SHP77 (cell line): ENCODE measurements at regions not wholly inside any gene's neighbourhood (a gene's known extent, or its start where the extent isn't known, plus 50 kb on each side); places are given as distances from the start of the nearest gene placed in this dataset.
"Not testable (repeated sequence)": the region's sequence is repeated elsewhere in the genome, so short reads cannot be mapped to it uniquely, and the experiment has no call there.

Experiments used
- DNase-seq, 2 experiments: peaks; one replicate each; lab custom pipeline; 2025; lab: John Stamatoyannopoulos, UW

DNA sequence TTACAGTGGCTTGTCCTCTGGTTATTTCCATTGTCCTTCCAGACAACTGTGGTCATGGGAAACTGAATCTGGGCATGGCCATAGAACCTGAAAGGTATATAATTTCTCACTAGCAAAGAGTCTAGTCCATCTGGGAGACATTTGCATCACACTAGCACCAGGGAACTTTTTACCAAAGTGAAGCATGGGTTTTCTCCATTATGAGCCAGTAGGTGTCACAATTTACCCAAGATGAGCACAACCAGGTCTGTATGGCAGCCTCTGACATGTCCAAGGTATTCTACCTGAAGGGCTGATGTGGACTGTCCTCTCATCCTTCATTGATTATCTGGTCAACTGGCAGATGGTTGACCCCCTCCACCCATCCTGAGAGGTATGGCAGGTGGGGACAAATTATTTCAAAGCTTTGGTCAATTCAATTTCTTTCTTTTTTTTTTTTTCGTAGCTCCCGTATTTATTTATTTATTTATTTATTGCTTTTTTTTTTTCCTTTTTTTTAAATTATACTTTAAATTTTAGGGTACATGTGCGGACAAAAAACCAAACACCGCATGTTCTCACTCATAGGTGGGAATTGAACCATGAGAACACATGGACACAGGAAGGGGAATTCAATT lies 425.9 kb downstream of the TMEM135 start:
- DNase-seq = peak; percentile 24 to 34

DNA sequence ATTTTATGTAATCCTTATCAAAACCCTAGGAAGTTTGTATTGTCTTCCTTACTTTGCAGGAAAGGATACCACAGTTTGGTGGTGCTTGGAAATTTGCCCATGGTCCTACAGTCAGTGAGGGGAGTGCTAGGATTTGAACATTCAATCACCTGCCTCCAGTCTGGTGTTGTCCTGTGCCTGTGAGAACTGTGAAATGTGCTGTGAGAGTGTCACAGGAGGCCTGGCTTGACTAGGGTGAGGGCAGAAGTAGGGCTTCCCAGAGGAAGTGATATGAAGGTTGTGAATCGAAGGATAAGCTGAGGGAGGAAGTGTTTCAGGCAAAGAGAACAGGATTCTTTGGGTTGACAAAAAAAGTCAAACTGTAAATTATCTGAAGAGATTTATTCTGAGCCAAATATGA lies 424.4 kb downstream of the TMEM135 start:
- no peak for DNase-seq

GRCh38 chr11:87460842-87461637 lies 423.3 kb downstream of the TMEM135 start:
- no peak for DNase-seq

DNA sequence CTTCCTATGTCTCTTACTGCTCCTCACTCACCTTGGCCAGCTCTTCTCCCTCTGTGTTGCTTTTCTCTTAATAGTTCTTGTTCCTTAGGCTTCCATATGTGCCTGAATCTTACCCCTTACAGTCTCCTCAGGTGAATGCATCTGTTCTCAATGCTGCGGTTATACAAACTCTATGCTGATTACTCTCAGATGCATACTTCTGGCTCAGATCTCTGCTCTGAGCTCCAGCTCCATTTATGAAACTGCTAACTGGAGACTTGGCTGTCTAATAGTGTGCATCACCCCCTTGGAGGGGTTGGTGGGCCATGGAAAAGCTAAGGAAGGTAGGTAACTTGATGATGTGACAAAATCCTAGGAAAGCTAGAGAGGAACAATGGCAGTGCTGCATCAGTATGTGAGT lies 422.5 kb downstream of the TMEM135 start:
- DNase-seq = no peak

GRCh38 chr11:87459351-87459750 lies 421.6 kb downstream of the TMEM135 start:
- DNase-seq = no peak

- DNase-seq = no peak
Measured at GRCh38 chr11:87456499-87456898, 418.8 kb downstream of the TMEM135 start.

GRCh38 chr11:87455180-87455579 lies 417.4 kb downstream of the TMEM135 start:
- DNase-seq = no peak

DNA sequence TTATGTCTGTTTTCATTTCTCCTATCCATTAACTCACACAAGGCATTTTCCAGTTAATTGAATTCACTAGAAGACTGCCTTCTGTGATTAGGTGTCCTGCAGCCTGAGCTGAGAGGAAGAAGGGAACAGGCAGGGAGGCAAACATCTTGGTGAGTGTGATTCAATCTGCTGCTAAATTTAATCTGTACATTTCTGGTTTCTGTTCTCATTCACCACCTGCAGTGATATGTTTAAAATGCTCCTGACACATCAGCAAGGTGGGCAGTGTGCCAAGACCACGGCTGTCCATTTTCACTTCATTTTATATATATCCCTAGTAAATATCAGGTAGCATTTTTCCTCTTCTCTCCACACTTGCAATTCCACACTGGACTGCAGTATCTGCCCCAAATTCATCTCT lies 416.5 kb downstream of the TMEM135 start:
- DNase-seq = no peak

GRCh38 chr11:87453531-87454089 lies 415.9 kb downstream of the TMEM135 start:
- DNase-seq = no peak

- not testable (repeated sequence) for DNase-seq
Measured at GRCh38 chr11:87452025-87452424, 414.3 kb downstream of the TMEM135 start.

GRCh38 chr11:87451395-87451794 lies 413.7 kb downstream of the TMEM135 start:
- DNase-seq = no peak

GRCh38 chr11:87447606-87448005 lies 409.9 kb downstream of the TMEM135 start:
- DNase-seq = no peak

GRCh38 chr11:87444993-87445392 lies 407.3 kb downstream of the TMEM135 start:
- no peak for DNase-seq

DNA sequence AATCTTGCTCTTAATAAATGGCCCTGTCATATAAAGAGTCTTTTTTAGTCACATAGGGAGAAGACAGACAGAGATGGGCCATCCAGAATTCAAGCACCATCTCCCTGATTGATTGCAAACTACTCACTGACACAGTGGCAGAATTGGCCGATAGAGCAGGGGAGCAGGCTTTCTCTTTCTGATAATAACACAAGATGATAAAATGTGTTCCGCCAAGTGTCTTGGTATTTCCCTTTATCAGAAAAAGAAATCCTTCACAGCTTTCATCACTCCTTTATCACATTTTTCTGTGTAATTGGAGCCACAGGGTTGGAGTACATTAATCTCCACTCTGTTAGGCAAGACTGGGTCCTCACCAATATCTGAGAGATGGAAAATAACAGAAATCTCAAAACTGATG lies 406.0 kb downstream of the TMEM135 start:
- DNase-seq = no peak

- DNase-seq = no peak
Measured at GRCh38 chr11:87440076-87440770, 402.5 kb downstream of the TMEM135 start.

GRCh38 chr11:87438416-87438815 lies 400.7 kb downstream of the TMEM135 start:
- DNase-seq = no peak

- DNase-seq = no peak
Measured at GRCh38 chr11:87437844-87438223, 400.1 kb downstream of the TMEM135 start.

DNA sequence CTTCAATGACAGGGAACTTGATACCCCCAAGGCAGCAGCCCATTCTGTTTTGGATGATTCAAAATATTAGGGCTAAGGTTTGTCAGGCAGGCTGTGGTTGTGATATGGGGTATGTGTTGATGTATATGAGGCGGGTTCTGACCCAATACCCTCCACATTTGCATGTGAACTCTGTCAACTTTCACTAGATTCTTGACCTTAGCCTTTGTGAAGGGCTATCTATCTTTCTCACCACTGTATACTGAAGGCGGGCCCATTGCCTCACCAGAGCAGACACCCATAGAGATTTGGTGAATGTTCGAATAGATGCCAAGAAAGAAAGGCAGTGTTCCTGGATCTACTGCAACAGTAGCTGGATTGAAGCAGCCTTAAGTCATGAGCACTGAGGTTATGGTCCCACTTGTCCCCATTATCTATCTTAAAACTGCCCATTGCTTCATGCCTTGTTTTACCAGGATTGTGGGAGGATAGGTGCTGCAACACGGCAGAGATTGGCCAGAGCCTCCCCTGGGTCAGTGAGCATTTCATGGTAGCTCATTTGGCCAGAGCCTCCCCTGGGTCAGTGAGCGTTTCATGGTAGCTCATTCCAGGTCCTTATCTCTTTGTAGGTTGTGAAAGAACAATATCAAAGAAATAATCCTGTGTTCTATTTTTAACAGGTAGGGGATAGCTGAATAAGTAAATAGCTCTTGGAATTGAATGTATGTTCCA lies 399.6 kb downstream of the TMEM135 start:
- DNase-seq = no peak

GRCh38 chr11:87432022-87432421 lies 394.3 kb downstream of the TMEM135 start:
- DNase-seq = no peak

- no peak for DNase-seq
Measured at GRCh38 chr11:87431392-87431791, 393.7 kb downstream of the TMEM135 start.

DNA sequence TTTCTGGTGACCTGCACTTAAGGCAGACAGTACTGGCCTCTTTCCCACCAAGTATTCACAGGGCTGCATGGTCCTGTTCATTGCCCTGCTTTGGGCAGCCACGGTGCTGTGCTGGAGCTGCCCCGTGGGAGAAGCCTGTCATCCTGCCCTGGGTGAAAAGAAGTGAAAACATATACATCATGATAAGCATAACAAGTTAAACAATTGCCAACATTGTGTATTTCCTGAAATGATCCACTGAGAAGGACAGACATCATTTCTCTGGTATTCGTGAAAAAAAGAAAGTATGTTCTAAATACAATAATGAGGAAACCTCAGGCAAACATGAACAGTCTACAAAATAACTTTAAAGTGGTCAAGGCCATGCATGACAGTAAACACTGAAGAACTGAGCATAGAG lies 393.1 kb downstream of the TMEM135 start:
- no peak for DNase-seq

- DNase-seq = no peak
Measured at GRCh38 chr11:87429996-87430395, 392.3 kb downstream of the TMEM135 start.
